GM18858 (cell line): ENCODE measurements at regions not wholly inside any gene's neighbourhood (a gene's known extent, or its start where the extent isn't known, plus 50 kb on each side); places are given as distances from the start of the nearest gene placed in this dataset.

ENCODE experiments used
- ATAC-seq: cut with Tn5 transposase; IDR thresholded peaks from one replicate; pipeline ENCODE4 v1.9.1; 2021; ENCODE audit not compliant: unreplicated experiment

DNA sequence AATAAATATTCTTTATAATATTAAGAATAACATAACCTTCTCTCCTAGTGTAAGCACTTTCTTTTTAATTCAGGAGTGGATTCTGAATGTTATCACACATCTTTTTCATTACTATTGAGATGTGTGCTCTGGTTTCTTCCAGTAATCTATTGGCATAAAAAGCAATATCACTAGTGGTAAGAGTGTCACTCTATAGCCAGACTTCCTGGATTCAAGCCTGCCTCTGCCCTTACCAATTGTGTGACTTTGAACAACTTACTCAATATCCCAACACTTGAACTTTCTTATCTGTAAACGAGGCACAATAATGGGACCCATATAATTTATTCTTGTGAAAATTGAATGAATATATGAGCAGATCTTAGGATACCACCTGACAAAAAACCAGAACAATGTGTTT, 71.0 kb downstream of the SEM1 start:
- ATAC-seq: no peak

DNA sequence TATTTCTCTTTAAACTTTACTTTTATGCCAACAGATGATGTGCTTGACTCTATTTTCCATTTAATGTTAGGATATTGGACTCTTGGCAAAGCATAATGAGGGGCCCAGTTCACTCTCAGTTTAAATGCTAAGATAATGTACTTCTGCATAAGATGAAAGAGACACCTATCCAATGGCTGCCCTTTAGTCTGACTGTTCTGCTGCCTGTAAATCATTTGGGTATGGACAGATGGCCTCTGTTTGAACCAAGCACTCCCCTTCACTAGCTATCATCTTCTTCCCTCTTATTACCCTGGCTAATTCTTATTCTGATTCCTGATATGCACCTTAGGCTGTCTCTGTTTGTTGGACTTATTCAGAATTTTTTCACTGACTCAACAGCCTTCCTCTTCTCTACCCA, 72.1 kb downstream of the SEM1 start:
- ATAC-seq: no peak

DNA sequence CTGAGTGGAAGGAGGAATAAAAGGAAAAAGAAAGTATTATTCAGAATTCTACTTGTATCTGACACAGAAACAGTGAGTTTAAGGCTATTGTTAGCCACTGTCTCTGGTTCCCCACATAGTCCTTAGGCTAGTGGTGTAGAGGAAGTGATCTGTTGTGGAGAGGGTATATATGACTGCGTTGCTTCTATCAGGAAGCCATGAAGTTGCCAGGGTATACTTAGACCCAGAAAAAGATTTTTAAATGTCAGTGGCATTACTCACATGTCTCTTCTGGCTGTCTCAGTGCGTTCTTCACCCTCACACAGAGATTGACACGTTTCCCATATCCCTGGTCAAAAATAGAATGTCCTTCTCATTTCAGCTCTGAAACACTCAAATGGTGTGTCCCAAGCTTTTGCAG, 72.7 kb downstream of the SEM1 start:
- no peak for ATAC-seq

DNA sequence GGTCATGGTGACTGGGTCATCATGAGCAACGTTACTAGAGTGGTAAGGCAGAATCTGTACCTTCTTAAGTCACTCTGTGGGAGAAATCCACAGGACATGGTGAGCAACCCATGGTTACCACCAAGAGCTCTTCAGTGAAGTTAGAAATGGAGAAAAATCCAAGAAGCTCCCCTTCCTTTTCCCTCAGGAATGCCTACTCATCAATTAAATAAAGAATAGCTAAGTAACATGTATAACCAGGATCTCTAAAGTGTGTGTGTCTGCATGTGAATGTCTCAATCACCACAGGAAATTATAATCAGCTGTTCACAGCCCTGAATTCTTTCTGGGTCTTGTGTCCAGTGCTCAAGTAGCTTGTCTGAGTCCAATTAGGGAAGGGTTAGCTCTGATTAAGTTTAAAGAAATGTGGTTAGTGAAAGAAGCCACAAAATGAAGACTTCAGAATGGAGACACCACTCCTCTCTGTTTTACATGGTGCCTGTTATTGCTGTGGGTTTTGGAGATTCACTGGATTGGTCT, 73.2 kb downstream of the SEM1 start:
- ATAC-seq: no peak

DNA sequence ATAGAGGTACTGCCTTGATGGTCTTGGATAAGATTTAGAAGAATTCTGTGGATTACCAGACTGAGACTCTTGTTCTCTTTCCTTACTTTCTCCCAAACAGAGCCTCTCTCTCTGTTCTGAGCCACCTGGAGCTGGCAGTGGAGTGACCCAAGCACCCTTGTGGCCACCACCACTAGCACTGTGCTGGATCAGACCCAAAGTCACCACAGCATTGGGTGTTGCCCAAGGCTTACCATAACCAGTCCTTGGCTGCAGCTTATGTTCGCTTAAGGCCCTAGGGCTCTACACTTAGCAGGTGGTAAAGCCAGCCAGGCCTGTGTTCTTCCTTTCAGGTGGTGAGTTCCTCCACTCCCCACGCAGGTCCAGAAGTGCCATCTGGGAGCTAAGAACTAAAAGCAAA, 79.8 kb downstream of the SEM1 start:
- ATAC-seq: no peak

DNA sequence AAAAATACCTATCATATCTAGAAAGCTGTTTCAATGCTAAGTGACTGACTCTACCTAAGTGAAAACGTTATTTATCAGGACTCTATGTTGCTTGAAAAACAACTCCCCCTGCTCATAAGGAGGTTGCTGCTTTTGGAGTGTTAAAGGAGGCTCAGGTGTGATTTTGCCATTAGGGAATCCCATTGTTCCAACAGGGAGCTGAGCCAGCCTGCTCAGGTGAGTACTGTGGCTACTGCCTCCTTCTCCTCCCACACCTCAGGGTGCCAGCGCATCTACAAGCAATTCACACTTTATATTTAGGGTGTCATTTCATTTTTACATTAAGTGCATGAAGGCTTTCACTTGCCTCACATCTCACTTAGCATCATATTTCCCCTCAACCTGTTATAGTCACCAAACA, 84.7 kb downstream of the SEM1 start:
- ATAC-seq: no peak

DNA sequence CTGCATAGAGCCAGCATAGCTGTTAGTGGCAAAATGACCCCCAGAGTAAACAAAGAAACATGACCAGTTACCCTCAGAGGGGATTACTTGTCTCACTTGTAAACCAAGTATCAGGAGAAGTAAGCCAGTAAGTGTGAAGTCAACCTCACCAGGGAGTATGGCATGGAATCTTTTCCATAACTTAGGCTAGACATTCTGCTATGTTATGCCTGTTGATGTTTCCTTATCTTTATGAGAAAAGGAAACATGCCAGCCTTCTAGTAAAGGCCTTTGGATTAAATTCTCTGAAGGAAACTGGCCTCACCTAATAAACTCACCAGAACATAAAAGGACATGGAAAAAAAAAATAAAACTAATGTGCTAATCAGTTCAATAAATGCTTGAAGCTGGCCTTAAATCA, 87.7 kb downstream of the SEM1 start:
- ATAC-seq: no peak

DNA sequence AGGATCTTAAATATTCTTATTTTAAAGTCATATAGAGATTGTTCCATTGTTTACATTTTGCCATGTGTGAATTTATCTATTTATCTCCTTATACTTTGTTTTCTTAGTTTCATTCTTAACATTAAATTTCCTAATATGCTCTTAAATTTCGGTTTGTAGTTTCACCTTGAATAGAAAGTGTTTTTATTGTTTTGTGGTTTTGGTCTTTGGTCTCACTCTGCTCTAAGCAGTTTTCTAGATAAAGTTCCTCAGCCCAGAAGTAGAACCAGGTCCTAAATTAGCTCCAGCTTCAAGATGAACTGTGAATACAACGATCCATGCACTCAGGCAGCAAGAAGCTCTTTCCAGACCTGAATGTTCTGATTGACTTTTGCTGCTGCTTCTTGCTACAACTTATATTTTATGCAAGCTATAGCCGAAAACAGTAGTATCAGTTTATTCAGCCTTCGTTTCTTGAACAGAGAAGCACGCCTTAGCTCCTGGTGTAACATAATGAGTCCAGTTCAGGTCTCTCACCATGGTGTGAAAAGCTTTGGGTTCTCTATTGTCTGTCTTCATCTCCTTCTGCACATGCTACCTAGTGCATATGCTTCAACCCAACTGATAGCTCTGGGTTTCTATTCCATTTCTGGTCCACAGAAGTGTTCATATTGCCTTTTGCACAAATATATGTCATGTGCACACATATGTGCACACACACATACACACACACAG, 95.3 kb downstream of the SEM1 start:
- peak; percentile 66 for ATAC-seq

DNA sequence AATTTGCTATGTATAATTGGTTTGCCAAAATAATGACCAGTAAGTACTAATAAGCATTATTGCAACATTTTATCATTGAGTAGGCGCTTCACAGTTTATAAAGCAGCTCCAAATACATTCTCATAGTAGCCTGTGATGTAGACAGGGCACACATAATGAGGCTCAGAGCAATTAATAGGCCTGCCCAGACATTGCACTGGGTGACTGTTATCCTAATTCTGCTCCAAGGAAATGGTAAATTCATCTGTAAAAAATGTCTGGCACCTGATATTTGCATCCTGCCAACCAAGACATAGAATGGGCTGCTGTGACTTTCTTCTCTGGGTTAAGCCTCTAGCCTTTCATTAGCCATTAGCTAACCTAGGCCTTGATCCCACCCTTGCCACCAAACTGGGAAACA, 97.6 kb downstream of the SEM1 start:
- no peak for ATAC-seq

DNA sequence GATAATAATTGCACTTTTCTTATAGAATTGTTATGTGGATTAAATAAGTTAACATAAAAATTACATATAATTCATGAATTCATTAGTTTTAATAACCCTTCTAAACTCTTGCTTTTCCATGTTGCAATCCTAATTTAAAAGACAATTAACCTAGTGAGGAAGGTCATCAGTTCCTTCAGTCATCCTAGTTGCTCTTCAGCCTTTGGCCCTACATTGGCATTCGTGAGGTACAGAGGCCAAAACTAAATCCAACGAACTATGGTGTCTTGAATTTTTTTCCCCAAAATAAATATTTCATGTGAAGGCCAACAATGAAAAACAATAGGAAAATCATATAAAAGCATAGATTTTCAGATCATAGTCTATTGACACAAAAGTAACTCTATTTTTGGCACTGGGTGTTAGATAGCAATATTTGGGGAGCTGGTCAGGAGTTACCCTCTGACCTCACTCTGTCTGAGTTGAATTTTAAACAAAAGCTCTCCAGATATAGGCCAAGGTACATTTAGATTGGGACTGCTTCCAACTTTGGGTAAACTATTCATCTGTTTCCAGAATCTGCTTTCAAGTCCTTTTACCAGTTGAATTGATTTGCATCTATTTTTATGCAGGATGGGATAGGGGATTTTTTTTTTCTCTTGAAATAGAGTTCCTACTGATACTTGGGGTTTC, 104.5 kb downstream of the SEM1 start:
- no peak for ATAC-seq

DNA sequence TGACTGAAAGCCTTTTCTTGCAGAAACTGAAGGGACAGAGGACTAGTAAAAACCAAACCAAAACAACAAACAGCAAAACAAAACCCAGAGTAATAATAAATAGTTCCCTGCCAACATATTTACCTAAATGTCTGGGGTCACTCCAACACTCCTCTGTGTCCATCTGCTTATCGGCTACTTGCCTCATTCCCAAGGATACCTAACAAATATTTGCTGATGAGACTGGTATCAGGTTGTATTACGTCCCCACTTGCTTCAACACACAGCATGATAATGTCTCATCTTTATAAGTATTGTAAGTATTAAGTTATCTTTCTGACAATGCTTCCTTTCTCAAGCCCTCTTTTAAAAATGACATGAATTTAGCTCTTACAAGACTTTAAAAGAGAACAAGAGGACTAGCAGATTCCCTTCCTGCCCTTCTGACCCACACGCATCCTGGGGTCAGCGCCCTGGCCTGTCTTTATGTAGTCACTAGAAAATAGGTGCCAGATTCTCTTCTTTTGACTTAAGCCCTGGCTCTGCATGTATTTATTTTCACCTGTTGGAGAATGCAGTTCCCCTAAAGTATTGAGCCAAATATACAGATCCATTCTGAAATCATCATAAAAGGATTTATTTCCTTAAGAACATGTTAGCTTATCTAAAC, 110.2 kb downstream of the SEM1 start:
- no peak for ATAC-seq

DNA sequence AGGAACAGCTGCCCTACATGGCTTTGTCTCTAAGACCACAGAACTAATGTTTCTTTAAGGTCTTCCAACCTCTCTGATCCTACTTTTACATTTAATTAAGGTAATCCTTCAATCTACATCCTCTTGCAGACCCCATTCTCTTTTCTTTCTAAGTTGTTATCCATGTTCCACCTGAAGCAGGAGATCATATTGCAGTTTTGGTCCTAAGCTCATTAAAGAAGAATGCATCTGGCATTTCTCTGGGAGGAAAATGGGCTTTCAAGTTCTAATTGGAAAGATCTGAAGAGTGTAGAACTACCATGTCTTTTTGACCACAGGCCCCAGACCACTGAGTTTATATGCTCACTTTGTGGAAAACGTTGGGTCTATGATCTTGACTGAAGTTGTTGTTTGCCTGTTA, 111.2 kb downstream of the SEM1 start:
- no peak for ATAC-seq

DNA sequence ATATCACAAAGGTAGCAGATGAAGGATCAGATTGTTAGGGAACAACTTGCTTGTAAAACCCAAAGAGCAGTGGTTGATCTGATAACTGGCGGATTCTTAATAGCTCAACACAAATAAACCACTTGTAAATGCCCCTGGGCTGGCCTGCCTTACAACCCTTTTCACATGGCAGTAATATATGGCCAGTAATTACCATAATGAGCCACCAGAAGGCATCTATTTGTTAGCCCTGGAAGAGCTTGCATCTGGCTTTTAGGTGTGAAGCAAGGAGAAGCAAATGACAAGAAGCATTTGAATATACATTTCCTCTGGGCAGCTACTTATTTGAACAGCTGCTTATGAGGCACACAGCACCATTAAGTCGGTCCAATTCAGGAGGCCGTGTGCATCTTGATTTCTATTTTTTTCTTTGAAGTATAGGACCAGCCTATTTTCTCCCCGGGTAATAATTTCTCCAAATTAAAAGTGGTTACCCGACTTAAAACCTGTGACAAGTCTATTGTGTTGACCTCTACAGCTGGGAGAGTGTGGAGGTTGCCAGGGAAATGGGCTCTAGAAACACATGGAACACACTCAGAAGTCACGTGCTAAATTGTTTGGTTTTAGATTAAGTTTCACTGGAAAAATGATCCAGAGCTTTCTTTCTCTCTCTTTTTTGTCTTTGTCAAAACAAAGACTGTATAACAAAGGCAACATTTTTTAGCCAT, 113.4 kb downstream of the SEM1 start:
- no peak for ATAC-seq

DNA sequence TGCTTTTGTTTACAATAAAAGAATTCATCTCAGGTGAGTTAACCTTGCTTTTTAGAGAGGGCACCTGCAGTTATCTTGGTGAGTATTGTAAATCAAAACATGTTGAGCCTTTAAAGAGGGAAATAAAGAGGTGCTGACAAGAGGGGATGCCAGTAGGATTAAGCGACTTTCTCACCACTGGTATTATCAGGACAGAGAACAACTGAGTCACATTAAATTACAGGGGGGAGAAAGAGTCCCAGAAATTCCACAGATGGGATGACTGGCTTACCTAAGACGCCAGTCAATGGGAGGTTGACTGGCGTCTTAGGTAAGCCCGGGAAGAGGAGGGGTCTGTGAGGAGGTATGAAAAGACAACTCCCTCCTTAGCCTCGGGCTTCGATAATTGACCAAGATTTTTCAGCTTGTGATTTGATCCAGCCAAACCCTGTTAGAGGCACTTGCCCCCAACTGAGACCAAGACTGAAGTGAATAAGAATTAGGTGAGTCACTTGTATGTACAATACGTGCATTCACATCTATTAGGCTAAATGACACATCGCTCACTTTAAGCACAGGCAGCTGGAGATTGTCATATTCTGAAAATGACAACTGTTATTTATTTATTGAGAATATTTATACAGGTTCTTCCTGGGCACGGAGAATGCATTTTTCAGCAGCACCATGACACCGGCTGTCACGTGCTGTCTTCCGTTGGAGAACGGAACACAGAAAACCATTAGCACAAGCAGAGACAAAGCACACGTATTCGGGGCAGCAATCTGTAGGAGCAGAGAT, 117.6 kb downstream of the SEM1 start:
- no peak for ATAC-seq

DNA sequence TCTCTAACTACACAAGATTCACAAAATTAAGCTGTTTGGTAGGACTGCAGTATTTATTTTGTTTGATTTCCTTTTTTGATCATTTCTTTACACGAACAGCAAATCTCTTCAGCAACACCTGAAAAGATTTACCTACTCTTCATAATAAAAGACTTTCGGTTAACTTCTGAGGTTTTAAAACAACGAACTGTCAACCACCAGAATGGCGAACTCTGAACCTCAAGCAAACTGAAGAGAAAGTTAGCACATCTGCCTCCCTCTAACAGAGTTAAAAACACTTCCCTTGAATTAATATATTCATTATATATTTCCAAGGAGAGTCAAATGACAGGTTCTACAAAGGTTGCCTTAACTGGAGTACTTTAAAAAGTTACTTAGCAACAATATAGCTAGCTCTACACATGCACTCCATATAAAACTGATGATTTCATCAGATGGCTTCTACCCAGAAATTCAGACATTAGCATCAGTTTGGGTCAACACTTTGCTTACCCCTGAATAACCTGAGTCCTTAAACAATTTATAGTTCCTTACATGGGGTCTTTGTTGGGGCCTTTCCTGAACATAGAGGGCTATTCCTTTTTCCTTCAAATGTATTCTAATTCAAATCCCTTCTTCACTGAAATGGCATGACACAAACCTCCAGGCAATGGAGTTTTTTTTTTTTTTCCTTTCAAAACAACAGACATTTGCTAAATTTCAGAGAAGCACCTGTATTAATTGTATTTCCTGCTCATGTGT, 118.3 kb downstream of the SEM1 start:
- ATAC-seq: no peak

DNA sequence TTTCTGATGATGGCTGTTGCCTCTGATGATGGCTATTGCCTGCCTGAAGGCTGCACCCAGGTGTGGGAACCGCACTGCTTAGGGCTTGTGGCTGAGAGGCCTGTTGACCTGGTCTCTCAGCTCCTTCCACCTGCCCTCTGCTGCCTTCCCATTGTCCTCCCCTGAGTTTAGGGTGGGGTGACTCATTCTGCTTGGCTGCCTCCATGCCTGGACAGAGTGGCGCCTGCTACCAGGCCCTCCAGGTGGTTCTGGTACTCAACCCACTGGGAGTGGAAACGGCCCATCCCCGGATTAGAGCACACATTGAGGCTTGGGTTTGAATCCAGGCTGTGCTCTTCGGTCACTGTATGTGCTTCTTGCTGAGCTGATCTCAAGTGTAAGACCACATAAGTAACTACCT, 120.6 kb downstream of the SEM1 start:
- ATAC-seq: no peak

DNA sequence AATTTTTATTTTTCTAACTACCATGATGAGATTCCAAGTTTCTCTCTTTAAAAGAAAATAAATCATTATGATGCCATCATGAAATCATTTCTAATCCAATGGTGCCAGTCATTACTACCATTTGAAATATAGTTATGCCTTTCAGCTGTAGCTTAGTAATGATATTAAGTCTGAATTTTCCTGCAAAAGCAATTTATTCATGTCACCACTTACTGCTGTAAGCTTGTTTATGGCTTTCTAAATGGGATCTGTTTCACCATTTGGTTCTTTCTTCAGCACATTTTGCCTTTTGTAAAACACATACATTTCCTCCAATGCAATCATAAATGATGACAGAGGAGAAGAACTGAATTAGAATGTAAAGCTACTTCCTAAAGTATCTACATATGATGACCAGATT, 130.5 kb downstream of the SEM1 start:
- no peak for ATAC-seq

DNA sequence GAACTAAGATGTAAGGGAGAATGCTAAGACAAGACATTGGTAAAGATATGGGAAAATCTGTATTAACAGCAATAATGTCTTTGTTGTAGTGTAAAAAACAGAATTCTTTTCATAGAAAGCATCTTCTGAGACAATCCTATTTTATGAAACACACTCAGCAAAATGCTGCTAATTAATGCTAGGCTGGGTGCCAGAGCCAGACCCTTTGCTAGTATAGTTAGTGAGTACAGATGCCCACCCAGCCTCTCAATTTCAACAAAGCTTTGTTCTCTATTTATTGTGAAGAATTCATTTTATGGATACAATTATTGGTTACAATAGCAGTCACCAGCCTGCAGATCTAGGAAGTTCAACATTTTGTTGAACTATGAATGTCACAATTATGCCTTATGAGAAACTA, 131.0 kb downstream of the SEM1 start:
- ATAC-seq: no peak

DNA sequence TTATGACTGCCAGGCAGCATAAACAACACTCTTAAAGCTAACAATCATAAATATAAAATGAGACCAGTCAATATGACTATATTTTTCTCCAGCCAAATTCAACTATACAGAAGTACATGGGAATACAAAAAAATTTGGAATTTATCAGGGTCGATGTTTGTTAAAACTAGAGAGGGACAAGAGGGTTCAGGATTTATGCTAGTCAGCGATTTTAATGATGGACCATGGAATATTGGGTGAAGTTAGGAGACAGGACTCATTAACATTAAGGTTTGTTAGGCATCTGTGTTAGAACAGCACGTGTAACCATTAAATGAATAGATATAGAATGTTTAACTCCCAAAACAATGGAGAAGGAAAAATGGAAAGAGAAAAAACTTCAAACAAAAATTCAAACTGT, 146.2 kb downstream of the SEM1 start:
- ATAC-seq: no peak

DNA sequence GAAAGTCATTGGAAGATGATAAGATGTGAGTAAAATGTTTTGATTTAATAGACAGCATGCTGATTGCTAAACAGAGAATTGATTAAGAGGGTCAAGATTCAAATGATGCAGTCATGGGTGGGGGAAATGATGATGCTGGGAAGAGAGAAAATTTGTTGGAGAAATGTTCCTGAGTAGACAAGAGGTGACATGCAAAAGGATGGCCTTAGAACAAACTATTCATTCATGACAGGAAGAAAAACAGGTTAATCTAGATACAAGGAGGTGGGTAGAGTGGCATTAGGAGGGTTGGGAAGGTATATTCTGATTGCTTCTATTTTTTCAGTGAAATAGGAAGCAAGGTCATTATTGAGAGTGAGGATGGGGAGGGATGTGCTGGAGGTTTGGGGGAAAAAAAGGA, 146.7 kb downstream of the SEM1 start:
- ATAC-seq: no peak
